Occipital lobe (tissue), 1 donor: ENCODE measurements at regions not wholly inside any gene's neighbourhood (a gene's known extent, or its start where the extent isn't known, plus 50 kb on each side); places are given as distances from the start of the nearest gene placed in this dataset.
"Not testable (repeated sequence)": the region's sequence is repeated elsewhere in the genome, so short reads cannot be mapped to it uniquely, and the experiment has no call there.

ENCODE experiments used
- DNase-seq: peaks from one replicate; lab custom pipeline; 2025; lab: John Stamatoyannopoulos, UW

GRCh38 chr1:73065339-73066041, 783.2 kb upstream of the NEGR1 start:
- no peak for DNase-seq

GRCh38 chr1:73056826-73057225, 774.5 kb upstream of the NEGR1 start:
- no peak for DNase-seq

- DNase-seq = no peak
Measured at GRCh38 chr1:73044241-73045036, 762.1 kb upstream of the NEGR1 start.

GRCh38 chr1:73042403-73042802, 760.1 kb upstream of the NEGR1 start:
- no peak for DNase-seq

- no peak for DNase-seq
Measured at GRCh38 chr1:73040811-73041210, 758.5 kb upstream of the NEGR1 start.

GRCh38 chr1:73034271-73034670, 751.9 kb upstream of the NEGR1 start:
- no peak for DNase-seq

- no peak for DNase-seq
Measured at GRCh38 chr1:73033640-73034039, 751.3 kb upstream of the NEGR1 start.

GRCh38 chr1:73029571-73029970, 747.2 kb upstream of the NEGR1 start:
- no peak for DNase-seq

GRCh38 chr1:73026114-73026513, 743.8 kb upstream of the NEGR1 start:
- no peak for DNase-seq

- DNase-seq = no peak
Measured at GRCh38 chr1:73009938-73010337, 727.6 kb upstream of the NEGR1 start.

- DNase-seq = no peak
Measured at GRCh38 chr1:73009311-73009710, 727.0 kb upstream of the NEGR1 start.

- no peak for DNase-seq
Measured at GRCh38 chr1:72997624-72998023, 715.3 kb upstream of the NEGR1 start.

- DNase-seq = no peak
Measured at GRCh38 chr1:72997041-72997440, 714.7 kb upstream of the NEGR1 start.

GRCh38 chr1:72987871-72988270, 705.5 kb upstream of the NEGR1 start:
- not testable (repeated sequence) for DNase-seq

GRCh38 chr1:72986591-72987290, 704.4 kb upstream of the NEGR1 start:
- DNase-seq = no peak

GRCh38 chr1:72985024-72985423, 702.7 kb upstream of the NEGR1 start:
- DNase-seq = not testable (repeated sequence)

- DNase-seq = not testable (repeated sequence)
Measured at GRCh38 chr1:72983011-72983410, 700.7 kb upstream of the NEGR1 start.

- DNase-seq = no peak
Measured at GRCh38 chr1:72969461-72969860, 687.1 kb upstream of the NEGR1 start.

- DNase-seq = no peak
Measured at GRCh38 chr1:72954943-72955342, 672.6 kb upstream of the NEGR1 start.

GRCh38 chr1:72950900-72951299, 668.6 kb upstream of the NEGR1 start:
- DNase-seq = not testable (repeated sequence)

GRCh38 chr1:72946903-72947499, 664.7 kb upstream of the NEGR1 start:
- no peak for DNase-seq

- no peak for DNase-seq
Measured at GRCh38 chr1:72942008-72942407, 659.7 kb upstream of the NEGR1 start.
